ENCODE measurements at regions not wholly inside any gene's neighbourhood (a gene's known extent, or its start where the extent isn't known, plus 50 kb on each side); places are given as distances from the start of the nearest gene placed in this dataset.

DNA sequence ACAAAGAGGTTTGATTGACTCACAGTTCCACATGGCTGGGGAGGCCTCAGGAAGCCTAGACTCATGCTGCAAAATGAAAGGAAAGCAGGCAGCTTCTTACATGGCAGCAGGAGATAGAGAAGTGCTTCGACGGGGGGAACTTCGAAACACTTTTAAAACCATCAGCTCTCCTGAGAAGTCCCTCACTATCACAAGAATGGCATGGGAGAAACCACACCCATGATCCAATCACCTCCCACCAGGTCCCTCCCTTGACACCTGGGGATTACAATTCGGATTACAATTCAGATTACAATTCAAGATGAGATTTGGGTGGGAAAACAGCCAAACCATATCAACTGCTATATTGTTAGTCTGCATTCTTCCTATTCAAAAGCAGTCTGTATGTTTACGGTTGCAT lies 322.3 kb upstream of the ISL1 start:
- intact Hi-C loops (cut with DNase I), result no loop called here
- H3K4me3 ChIP-seq, result no peak overlapping the region
- WGBS, 2 donors, result 57 to 63% methylated on average over 5 of the region's 5 CpGs
- peaks cover 0 to 42% (median 5%) of the 10 kb centered on the region in 11 donors for H3K9me3 ChIP-seq
- ATAC-seq (no peak), DNase-seq (no peak)
- TF ChIP-seq, protein P1, sequence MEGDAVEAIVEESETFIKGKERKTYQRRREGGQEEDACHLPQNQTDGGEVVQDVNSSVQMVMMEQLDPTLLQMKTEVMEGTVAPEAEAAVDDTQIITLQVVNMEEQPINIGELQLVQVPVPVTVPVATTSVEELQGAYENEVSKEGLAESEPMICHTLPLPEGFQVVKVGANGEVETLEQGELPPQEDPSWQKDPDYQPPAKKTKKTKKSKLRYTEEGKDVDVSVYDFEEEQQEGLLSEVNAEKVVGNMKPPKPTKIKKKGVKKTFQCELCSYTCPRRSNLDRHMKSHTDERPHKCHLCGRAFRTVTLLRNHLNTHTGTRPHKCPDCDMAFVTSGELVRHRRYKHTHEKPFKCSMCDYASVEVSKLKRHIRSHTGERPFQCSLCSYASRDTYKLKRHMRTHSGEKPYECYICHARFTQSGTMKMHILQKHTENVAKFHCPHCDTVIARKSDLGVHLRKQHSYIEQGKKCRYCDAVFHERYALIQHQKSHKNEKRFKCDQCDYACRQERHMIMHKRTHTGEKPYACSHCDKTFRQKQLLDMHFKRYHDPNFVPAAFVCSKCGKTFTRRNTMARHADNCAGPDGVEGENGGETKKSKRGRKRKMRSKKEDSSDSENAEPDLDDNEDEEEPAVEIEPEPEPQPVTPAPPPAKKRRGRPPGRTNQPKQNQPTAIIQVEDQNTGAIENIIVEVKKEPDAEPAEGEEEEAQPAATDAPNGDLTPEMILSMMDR (IDR thresholded peaks at IDR 0.05), result no peak
- H3K36me3 ChIP-seq, result no peaks in the 10 kb centered on the region
- no peak overlapping the region for H3K27ac ChIP-seq
- no peaks in the 10 kb centered on the region for H3K4me1 ChIP-seq
- H3K27me3 ChIP-seq, result no peaks in the 10 kb centered on the region

DNA sequence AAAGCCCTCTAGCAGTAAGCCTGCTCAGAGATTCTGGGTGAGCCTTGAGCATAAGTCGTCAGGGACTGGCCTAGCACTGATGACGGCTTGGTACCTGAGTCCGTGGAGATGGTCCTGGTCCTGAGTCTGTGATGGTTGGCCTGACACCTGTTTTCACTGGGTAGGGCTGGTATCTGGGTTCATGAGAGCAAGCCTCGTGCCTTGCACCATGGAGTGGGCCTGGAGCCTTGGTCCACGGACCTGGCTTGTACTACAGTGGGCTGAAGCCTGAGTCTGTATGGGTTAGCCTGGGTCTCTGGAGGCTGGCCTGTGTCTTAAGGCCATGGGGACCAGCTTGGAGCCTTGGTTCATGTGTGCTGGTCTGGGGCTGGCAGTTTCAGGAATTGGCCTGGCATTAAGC lies 310.3 kb upstream of the ISL1 start:
- no peak for ATAC-seq
- H3K4me3 ChIP-seq, result no peak overlapping the region

DNA sequence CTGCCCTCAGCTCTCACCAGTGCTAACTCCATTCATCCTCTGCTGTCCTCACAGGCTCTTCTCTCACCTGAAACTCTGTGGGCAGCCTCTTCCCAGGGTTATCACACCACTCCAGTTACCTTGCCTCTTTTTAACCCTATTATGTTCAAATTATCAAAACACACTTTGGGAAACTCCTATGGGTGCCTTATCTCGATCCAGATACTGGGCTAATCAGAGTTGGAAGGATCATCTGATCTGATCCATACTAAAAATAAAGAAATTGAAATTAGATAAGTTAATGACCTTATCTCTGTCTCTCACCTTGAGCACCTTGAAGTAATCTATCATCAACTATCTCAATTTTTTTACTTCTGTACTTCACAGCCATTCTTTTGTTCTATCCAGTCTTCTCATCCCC lies 300.5 kb upstream of the ISL1 start:
- DNase-seq, result no peak
- TF ChIP-seq, protein P1 (IDR thresholded peaks at IDR 0.05), result no peak
- Histone ChIP-seq H3K4me1 (no peaks in the 10 kb centered on the region), H3K27me3 (no peaks in the 10 kb centered on the region), H3K9me3 (peaks cover 0 to 5% (median 0%) of the 10 kb centered on the region in 11 donors), H3K4me3 (no peak overlapping the region), H3K36me3 (no peaks in the 10 kb centered on the region), H3K27ac (no peak overlapping the region)
- intact Hi-C loops (cut with DNase I), result no loop called here
- ATAC-seq, result no peak
- WGBS, 2 donors, result 43 to 55% methylated on average over 1 of the region's 1 CpG

More for the DNA sequence above, 310.3 kb upstream of the ISL1 start:
- no peaks in the 10 kb centered on the region for H3K4me1 ChIP-seq
- no peaks in the 10 kb centered on the region for H3K27me3 ChIP-seq
- DNase-seq, result no peak
- TF ChIP-seq, protein P1 (IDR thresholded peaks at IDR 0.05), result no peak
- 76% methylated on average over 5 of the region's 5 CpGs for WGBS, 2 donors
- H3K36me3 ChIP-seq, result no peaks in the 10 kb centered on the region
- H3K9me3 ChIP-seq, result peaks cover 0 to 56% (median 16%) of the 10 kb centered on the region in 11 donors
- intact Hi-C loops (cut with DNase I), result no loop called here
- H3K27ac ChIP-seq, result no peak overlapping the region

DNA sequence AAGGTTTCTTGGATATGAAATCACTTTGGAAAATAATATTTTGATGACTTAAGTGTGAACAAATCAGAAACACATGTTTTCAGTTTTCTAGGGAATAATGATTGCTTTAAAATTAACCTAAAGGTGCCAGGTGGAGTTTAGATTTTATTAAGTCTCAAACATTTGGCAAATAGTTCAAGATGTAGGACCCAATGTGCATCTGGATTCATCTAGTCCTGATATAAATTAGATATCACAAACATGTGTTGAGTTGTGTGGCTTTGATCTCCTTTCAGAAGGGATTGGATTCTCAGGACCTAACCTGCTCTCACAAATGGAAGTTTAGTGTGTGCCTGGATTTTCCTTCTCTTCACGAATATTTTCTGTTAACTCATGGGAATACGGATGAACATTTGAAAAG lies 291.4 kb upstream of the ISL1 start:
- no peak overlapping the region for H3K4me3 ChIP-seq
- TF ChIP-seq, protein P1 (IDR thresholded peaks at IDR 0.05), result no peak
- ATAC-seq (no peak), DNase-seq (no peak)
- H3K27ac ChIP-seq, result no peak overlapping the region
- intact Hi-C loops (cut with DNase I), result no loop called here
- peaks cover 0 to 10% (median 0%) of the 10 kb centered on the region in 7 donors for H3K27me3 ChIP-seq
- no peaks in the 10 kb centered on the region for H3K4me1 ChIP-seq
- peaks cover 0 to 5% (median 0%) of the 10 kb centered on the region in 11 donors for H3K9me3 ChIP-seq
- no peaks in the 10 kb centered on the region for H3K36me3 ChIP-seq
- WGBS, 2 donors, result 84 to 92% methylated on average over 2 of the region's 2 CpGs
